Esophagus squamous epithelium (tissue), 5 donors: ENCODE measurements at regions not wholly inside any gene's neighbourhood (a gene's known extent, or its start where the extent isn't known, plus 50 kb on each side); places are given as distances from the start of the nearest gene placed in this dataset.

Experiments
- DNase-seq: peaks from one replicate; lab custom pipeline; 2025; lab: John Stamatoyannopoulos, UW
- H3K27ac ChIP-seq, 4 donors: fragments of 200-600 bp; sonication (generic); one replicate each; pipeline ENCODE4 v1.5.1; 2016 to 2019; ENCODE audit warnings: mild to moderate bottlenecking in 1 of 4
- H3K27me3 ChIP-seq, 4 donors: fragments of 200-600 bp; sonication (generic); 1 replicate in 3 of 4; 2 replicates in 1 of 4; pipeline versions ENCODE4 v1.5.1 to v1.6.0; 2017 to 2021; ENCODE audit warnings: antibody characterized with exemption in 1 of 4
- H3K36me3 ChIP-seq, 3 donors: fragments of 200-600 bp; sonication (generic); one replicate each; pipeline ENCODE4 v1.5.1; 2016 to 2019
- H3K4me1 ChIP-seq, 3 donors: fragments of 200-600 bp; sonication (generic); one replicate each; pipeline ENCODE4 v1.5.1; 2017 to 2019
- H3K4me3 ChIP-seq, 4 donors: fragments of 200-600 bp; sonication (generic); 1 replicate in 3 of 4; 2 replicates in 1 of 4; pipeline ENCODE4 v1.5.1; 2016 to 2019; ENCODE audit warnings: mild to moderate bottlenecking in 2 of 4, moderate library complexity in 1 of 4
- H3K9me3 ChIP-seq, 3 donors: fragments of 200-600 bp; sonication (generic); one replicate each; pipeline ENCODE4 v1.5.1; 2016 to 2019
- POLR2A ChIP-seq, 4 donors: fragments of 450-650 bp; IDR thresholded peaks; one replicate each; pipeline ENCODE4 v1.6.1; 2017; ENCODE audit warnings: antibody characterized with exemption in 4 of 4, mild to moderate bottlenecking in 4 of 4, moderate library complexity in 3 of 4
- WGBS, 2 donors: methylation state at CpG; one replicate each; pipeline ENCODE4 v1.1.5; 2018; 5-methylcytosine and 5-hydroxymethylcytosine counted together
- intact Hi-C: fragments of 100-400 bp; cut with DNase I; formaldehyde crosslinking; loops from one replicate; pipeline ENCODE4 v1.15.0; 2022
- TF ChIP-seq, protein P1 (sequence below), 6 experiments: fragments of 450-650 bp in 4 of 6; fragments of 200-600 bp in 2 of 6; sonication (generic) in 2 of 6; IDR thresholded peaks; one replicate each; pipeline ENCODE4 v1.5.1; 2016 to 2019; ENCODE audit warnings: antibody characterized with exemption in 6 of 6, mild to moderate bottlenecking in 4 of 6, moderate library complexity in 4 of 6
- donor health status: DM: yes; HTN: yes; CAD: no.

DNA sequence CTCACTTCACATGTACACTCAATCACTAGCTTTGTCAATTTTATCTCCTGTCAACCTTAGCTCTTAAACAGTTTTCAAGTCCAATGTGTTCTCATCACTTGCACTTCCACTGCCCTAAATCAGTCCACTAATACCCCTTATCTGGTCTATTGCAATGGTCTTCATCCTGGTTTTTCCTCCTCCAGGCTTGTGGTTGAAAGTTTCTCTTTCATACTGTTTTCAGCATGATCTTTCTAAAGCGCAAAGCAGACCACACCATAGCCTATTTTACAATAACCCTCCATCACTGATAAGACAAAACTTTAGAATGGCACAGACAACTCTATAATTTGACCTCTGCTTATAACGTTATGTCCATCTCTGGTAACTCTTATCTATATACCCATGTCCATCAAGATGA is 62.0 kb upstream of the DDHD1 start:
- TF ChIP-seq, protein P1, sequence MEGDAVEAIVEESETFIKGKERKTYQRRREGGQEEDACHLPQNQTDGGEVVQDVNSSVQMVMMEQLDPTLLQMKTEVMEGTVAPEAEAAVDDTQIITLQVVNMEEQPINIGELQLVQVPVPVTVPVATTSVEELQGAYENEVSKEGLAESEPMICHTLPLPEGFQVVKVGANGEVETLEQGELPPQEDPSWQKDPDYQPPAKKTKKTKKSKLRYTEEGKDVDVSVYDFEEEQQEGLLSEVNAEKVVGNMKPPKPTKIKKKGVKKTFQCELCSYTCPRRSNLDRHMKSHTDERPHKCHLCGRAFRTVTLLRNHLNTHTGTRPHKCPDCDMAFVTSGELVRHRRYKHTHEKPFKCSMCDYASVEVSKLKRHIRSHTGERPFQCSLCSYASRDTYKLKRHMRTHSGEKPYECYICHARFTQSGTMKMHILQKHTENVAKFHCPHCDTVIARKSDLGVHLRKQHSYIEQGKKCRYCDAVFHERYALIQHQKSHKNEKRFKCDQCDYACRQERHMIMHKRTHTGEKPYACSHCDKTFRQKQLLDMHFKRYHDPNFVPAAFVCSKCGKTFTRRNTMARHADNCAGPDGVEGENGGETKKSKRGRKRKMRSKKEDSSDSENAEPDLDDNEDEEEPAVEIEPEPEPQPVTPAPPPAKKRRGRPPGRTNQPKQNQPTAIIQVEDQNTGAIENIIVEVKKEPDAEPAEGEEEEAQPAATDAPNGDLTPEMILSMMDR (IDR thresholded peaks at IDR 0.05), result no peak
- no peak for TF ChIP-seq POLR2A (IDR thresholded peaks at IDR 0.05)
- no peak for DNase-seq
- intact Hi-C loops, result no loop called here
- H3K4me3 ChIP-seq, result no peak overlapping the region
- H3K27me3 ChIP-seq, result no peaks in the 10 kb centered on the region
- 82 to 90% methylated on average over 2 of the region's 2 CpGs for WGBS, 2 donors
- H3K27ac ChIP-seq, result no peak overlapping the region
- no peaks in the 10 kb centered on the region for H3K36me3 ChIP-seq
- peaks cover 0 to 16% (median 5%) of the 10 kb centered on the region in 3 donors for H3K4me1 ChIP-seq
- H3K9me3 ChIP-seq, result no peaks in the 10 kb centered on the region

DNA sequence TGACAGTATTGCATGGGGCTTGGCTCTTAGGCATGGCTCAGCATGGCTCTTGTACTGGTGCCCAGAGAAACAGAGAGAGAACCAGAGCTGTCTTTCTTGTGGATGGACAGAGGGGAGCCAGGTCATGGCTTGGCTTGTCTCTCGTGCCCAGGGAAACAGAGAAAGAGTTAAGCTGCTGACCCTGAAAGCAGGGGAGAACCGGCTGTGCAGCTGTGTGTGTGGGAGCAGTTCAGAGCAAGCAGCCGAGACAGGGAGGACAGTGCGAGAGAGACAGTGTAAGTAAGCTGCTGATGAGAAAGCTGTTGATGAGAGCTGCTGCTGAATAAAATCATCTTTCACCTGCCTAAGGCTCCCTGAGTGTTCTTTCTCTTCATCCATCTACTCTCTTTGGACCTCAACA is 61.3 kb upstream of the DDHD1 start:
- no peaks in the 10 kb centered on the region for H3K9me3 ChIP-seq
- peaks cover 0 to 16% (median 5%) of the 10 kb centered on the region in 3 donors for H3K4me1 ChIP-seq
- TF ChIP-seq, protein P1 (IDR thresholded peaks at IDR 0.05), result no peak
- no peak overlapping the region for H3K27ac ChIP-seq
- no peaks in the 10 kb centered on the region for H3K36me3 ChIP-seq
- DNase-seq, result no peak
- no peaks in the 10 kb centered on the region for H3K27me3 ChIP-seq
- intact Hi-C loops, result no loop called here
- 60 to 75% methylated on average over 4 of the region's 4 CpGs for WGBS, 2 donors
- no peak overlapping the region for H3K4me3 ChIP-seq

- 56 to 68% methylated on average over 2 of the region's 2 CpGs for WGBS, 2 donors
- H3K9me3 ChIP-seq, result no peaks in the 10 kb centered on the region
- DNase-seq, result no peak
- H3K36me3 ChIP-seq, result no peaks in the 10 kb centered on the region
- no peak overlapping the region for H3K4me3 ChIP-seq
- peaks cover 0 to 16% (median 5%) of the 10 kb centered on the region in 3 donors for H3K4me1 ChIP-seq
- no peak for TF ChIP-seq POLR2A (IDR thresholded peaks at IDR 0.05)
- TF ChIP-seq, protein P1 (IDR thresholded peaks at IDR 0.05), result no peak
- H3K27me3 ChIP-seq, result no peaks in the 10 kb centered on the region
- H3K27ac ChIP-seq, result no peak overlapping the region
- intact Hi-C loops, result no loop called here
These were observed 60.6 kb upstream of the DDHD1 start for GRCh38 chr14:53213761-53214160.

GRCh38 chr14:53209370-53209769 is 56.2 kb upstream of the DDHD1 start:
- no peak for TF ChIP-seq POLR2A (IDR thresholded peaks at IDR 0.05)
- TF ChIP-seq, protein P1 (IDR thresholded peaks at IDR 0.05), result no peak
- Histone ChIP-seq H3K27ac (no peak overlapping the region), H3K4me1 (no peaks in the 10 kb centered on the region), H3K36me3 (no peaks in the 10 kb centered on the region), H3K4me3 (no peak overlapping the region), H3K9me3 (no peaks in the 10 kb centered on the region), H3K27me3 (no peaks in the 10 kb centered on the region)
- DNase-seq, result no peak
- 11 to 14% methylated on average over 2 of the region's 2 CpGs for WGBS, 2 donors
- intact Hi-C loops, result no loop called here
